HCT116 (cell line): ENCODE measurements at regions not wholly inside any gene's neighbourhood (a gene's known extent, or its start where the extent isn't known, plus 50 kb on each side); places are given as distances from the start of the nearest gene placed in this dataset.

Source experiments
- ATAC-seq: fragments of 200-7000 bp; cut with Tn5 transposase; 2 replicates; pipeline ENCODE4 v1.9.1; 2020; ENCODE audit warnings: mild to moderate bottlenecking, moderate library complexity
- BruUV-seq: library from RNA; stranded (reverse); fragments of 400-500 nt; replicated peaks from 2 replicates; lab custom pipeline; 2021; lab: Mats Ljungman, UMichigan
- CTCF ChIA-PET: fragments of 300-600 bp; sonication (Branson Sonifier 250); formaldehyde crosslinking; loops from one replicate; lab custom pipeline; 2021; ENCODE audit warnings: antibody characterized with exemption; lab: Charles Lee
- POLR2A ChIA-PET: fragments of 300-600, 350-600 bp; sonication (Branson Sonifier 250); formaldehyde crosslinking; loops from one replicate; lab custom pipeline; 2021; ENCODE audit warnings: antibody characterized with exemption; lab: Charles Lee
- RAD21 ChIA-PET, 2 experiments: fragments of 300-600 bp; sonication (Branson Sonifier 250); formaldehyde crosslinking; loops; one replicate each; lab custom pipeline; 2023; ENCODE audit warnings: low total read pairs in 2 of 2; ENCODE audit not compliant: uncharacterized antibody in 2 of 2, unreplicated experiment in 2 of 2, low non-redundant PET in 1 of 2; lab: Charles Lee
- DNase-seq: peaks from one replicate; pipeline ENCODE4 v3.0.0-alpha.2; 2010; ENCODE audit warnings: low read depth, low spot score
- H2AFZ ChIP-seq: fragments of 200-600 bp; shearing (Covaris generic), sonication (generic); 2 replicates; pipeline ENCODE4 v1.6.1; 2017; ENCODE audit warnings: low read depth, mixed run types, mixed read lengths, antibody characterized with exemption, low read length; ENCODE audit not compliant: poor library complexity, severe bottlenecking
- H3K27ac ChIP-seq: 2 replicates; pipeline ENCODE4 v1.5.1; 2012; ENCODE audit warnings: low read depth, low read length
- H3K27me3 ChIP-seq: fragments of 200-600 bp; sonication (generic); 2 replicates; pipeline ENCODE4 v1.6.1; 2016; ENCODE audit warnings: mixed run types, low read length, mixed read lengths; ENCODE audit not compliant: insufficient read depth
- H3K36me3 ChIP-seq, 2 experiments: fragments of 200-500 bp in 1 of 2; fragments of 200-600 bp in 1 of 2; sonication (Bioruptor generic) in 1 of 2; sonication (generic) in 1 of 2; 2 replicates each; pipeline versions ENCODE4 v1.5.1 to v1.6.1; 2014 to 2016; ENCODE audit warnings: low read length in 2 of 2, inconsistent platforms in 1 of 2, mixed read lengths in 1 of 2, mixed run types in 1 of 2; ENCODE audit not compliant: insufficient read depth in 2 of 2, control insufficient read depth in 1 of 2
- H3K4me1 ChIP-seq, 2 experiments: fragments of 200-600 bp in 1 of 2; sonication (generic) in 1 of 2; 2 replicates each; pipeline versions ENCODE4 v1.5.1 to v1.6.1; 2012 to 2017; ENCODE audit warnings: low read length in 2 of 2, inconsistent platforms in 1 of 2, mild to moderate bottlenecking in 1 of 2, mixed read lengths in 1 of 2, mixed run types in 1 of 2, moderate library complexity in 1 of 2; ENCODE audit not compliant: insufficient read depth in 2 of 2, control insufficient read depth in 1 of 2
- H3K4me2 ChIP-seq: fragments of 200-600 bp; sonication (generic); 2 replicates; pipeline ENCODE4 v1.6.1; 2017; ENCODE audit warnings: mixed run types, low read length, mixed read lengths
- H3K4me3 ChIP-seq, 2 experiments: fragments of 200-600 bp in 1 of 2; sonication (generic) in 1 of 2; replicated peaks in 1 of 2; 2 replicates each; pipeline ENCODE4 v1.5.1; 2011 to 2016; ENCODE audit warnings: low read length in 2 of 2, control low read depth in 1 of 2, low read depth in 1 of 2, mild to moderate bottlenecking in 1 of 2, mixed read lengths in 1 of 2, mixed run types in 1 of 2
- H3K79me2 ChIP-seq: fragments of 200-600 bp; sonication (generic); 2 replicates; pipeline ENCODE4 v1.6.1; 2017; ENCODE audit warnings: mild to moderate bottlenecking, mixed run types, low read length, moderate library complexity, mixed read lengths; ENCODE audit not compliant: insufficient read depth
- H3K9ac ChIP-seq: fragments of 200-600 bp; sonication (generic); 2 replicates; pipeline ENCODE4 v1.6.1; 2016; ENCODE audit warnings: low read length, mixed read lengths
- H3K9me2 ChIP-seq: fragments of 200-600 bp; sonication (generic), shearing (Covaris generic); 2 replicates; pipeline ENCODE4 v1.6.1; 2017; ENCODE audit warnings: mixed run types, mild to moderate bottlenecking, moderate library complexity; ENCODE audit not compliant: insufficient read depth
- H3K9me3 ChIP-seq, 2 experiments: fragments of 200-500 bp in 1 of 2; fragments of 200-600 bp in 1 of 2; sonication (Bioruptor generic) in 1 of 2; sonication (generic) in 1 of 2; 2 replicates each; pipeline ENCODE4 v1.6.1; 2014 to 2017; ENCODE audit warnings: low read length in 2 of 2, mixed read lengths in 2 of 2, inconsistent platforms in 1 of 2, low read depth in 1 of 2, mild to moderate bottlenecking in 1 of 2, mixed run types in 1 of 2, moderate library complexity in 1 of 2; ENCODE audit not compliant: control insufficient read depth in 1 of 2, insufficient read depth in 1 of 2
- H4K20me1 ChIP-seq: fragments of 200-600 bp; sonication (generic), shearing (Covaris generic); 2 replicates; pipeline ENCODE4 v1.6.1; 2017; ENCODE audit warnings: mixed run types, mild to moderate bottlenecking, moderate library complexity; ENCODE audit not compliant: insufficient read depth
- CEBPB ChIP-seq: IDR thresholded peaks from 2 replicates; pipeline ENCODE4 v1.6.1; 2012; ENCODE audit warnings: low read depth
- EGR1 ChIP-seq: IDR thresholded peaks from 2 replicates; pipeline ENCODE4 v1.6.1; 2012; ENCODE audit warnings: low read depth
- RAD21 ChIP-seq: IDR thresholded peaks from 2 replicates; pipeline ENCODE4 v1.6.1; 2012; ENCODE audit warnings: low read depth, mild to moderate bottlenecking
- SIN3A ChIP-seq: IDR thresholded peaks from 2 replicates; pipeline ENCODE4 v1.6.1; 2012; ENCODE audit warnings: low read depth
- SP1 ChIP-seq: IDR thresholded peaks from 2 replicates; pipeline ENCODE4 v1.6.1; 2012; ENCODE audit warnings: low read depth
- YY1 ChIP-seq: IDR thresholded peaks from 2 replicates; pipeline ENCODE4 v1.6.1; 2011; ENCODE audit warnings: low read length, low read depth, moderate library complexity, mild to moderate bottlenecking; ENCODE audit not compliant: insufficient replicate concordance; ENCODE audit errors: extremely low read depth
- ZFX ChIP-seq: fragments of 450-650 bp; IDR thresholded peaks from 2 replicates; pipeline ENCODE4 v1.6.1; 2017
- ZNF274 ChIP-seq: fragments of 200-500 bp; sonication (Bioruptor generic); IDR thresholded peaks from 2 replicates; pipeline ENCODE4 v1.6.1; 2014; ENCODE audit warnings: mild to moderate bottlenecking, low read depth, low read length, inconsistent platforms
- intact Hi-C: fragments of 100-400 bp; cut with micrococcal nuclease; formaldehyde crosslinking; loops from 2 replicates; pipeline ENCODE4 v1.10.0; 2022
- TF ChIP-seq, protein P1 (sequence below): IDR thresholded peaks from 2 replicates; pipeline ENCODE4 v1.6.1; 2011; ENCODE audit warnings: mild to moderate bottlenecking, low read length, moderate library complexity; ENCODE audit not compliant: insufficient replicate concordance; ENCODE audit errors: extremely low read depth
- TF ChIP-seq, protein P2 (sequence below): IDR thresholded peaks from 2 replicates; pipeline ENCODE4 v1.6.1; 2012
- TF ChIP-seq, protein P3 (sequence below): IDR thresholded peaks from 2 replicates; pipeline ENCODE4 v1.6.1; 2012

DNA sequence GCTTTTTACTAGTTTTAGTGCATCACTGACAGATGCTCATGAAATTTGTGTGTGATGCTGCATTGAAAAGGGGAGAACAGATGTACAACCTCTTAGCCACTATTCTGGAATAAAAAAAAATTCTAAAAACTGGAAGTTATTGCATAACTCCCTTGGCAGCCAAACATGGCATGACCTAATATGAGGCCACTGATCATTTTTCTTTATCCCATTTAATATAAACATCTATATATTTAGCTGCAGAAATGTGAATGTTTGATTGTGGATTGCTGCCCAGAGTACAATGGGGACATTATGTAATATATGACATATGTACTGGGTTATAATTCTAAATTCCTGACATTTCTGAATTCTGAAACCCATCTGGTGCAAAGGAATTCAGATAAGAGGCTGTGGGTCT, 86.5 kb downstream of the CDCA7 start (continued):
- TF ChIP-seq, protein P1, sequence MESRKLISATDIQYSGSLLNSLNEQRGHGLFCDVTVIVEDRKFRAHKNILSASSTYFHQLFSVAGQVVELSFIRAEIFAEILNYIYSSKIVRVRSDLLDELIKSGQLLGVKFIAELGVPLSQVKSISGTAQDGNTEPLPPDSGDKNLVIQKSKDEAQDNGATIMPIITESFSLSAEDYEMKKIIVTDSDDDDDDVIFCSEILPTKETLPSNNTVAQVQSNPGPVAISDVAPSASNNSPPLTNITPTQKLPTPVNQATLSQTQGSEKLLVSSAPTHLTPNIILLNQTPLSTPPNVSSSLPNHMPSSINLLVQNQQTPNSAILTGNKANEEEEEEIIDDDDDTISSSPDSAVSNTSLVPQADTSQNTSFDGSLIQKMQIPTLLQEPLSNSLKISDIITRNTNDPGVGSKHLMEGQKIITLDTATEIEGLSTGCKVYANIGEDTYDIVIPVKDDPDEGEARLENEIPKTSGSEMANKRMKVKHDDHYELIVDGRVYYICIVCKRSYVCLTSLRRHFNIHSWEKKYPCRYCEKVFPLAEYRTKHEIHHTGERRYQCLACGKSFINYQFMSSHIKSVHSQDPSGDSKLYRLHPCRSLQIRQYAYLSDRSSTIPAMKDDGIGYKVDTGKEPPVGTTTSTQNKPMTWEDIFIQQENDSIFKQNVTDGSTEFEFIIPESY: no peak
- TF ChIP-seq YY1 (no peak), ZNF274 (no peak), ZFX (no peak), RAD21 (no peak), EGR1 (no peak), SP1 (no peak), CEBPB (no peak), SIN3A (no peak)
- TF ChIP-seq, protein P2, sequence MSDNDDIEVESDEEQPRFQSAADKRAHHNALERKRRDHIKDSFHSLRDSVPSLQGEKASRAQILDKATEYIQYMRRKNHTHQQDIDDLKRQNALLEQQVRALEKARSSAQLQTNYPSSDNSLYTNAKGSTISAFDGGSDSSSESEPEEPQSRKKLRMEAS: no peak
- TF ChIP-seq, protein P3, sequence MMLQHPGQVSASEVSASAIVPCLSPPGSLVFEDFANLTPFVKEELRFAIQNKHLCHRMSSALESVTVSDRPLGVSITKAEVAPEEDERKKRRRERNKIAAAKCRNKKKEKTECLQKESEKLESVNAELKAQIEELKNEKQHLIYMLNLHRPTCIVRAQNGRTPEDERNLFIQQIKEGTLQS: no peak
- TF ChIP-seq, all 23 proteins: peak for 0

DNA sequence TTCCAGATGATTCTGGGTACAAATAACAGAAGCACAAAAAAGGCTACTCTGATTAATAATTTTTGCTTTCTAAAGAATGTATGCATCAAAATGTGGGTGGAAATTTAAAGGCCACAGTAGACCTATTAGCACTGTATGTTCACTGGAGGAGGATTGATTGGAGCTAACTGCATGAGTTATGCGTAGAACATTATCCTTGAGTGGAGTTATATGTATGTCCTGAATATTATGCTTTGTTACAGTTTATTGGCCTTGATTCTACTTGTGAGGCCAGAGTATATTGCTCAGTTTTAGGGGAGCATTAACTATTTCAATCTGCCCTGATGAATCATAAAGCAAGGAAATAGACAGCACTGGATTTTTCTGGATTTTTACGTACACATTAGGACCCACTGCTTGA, 87.9 kb downstream of the CDCA7 start:
- Histone ChIP-seq H3K27ac (no peak overlapping the region), H4K20me1 (no peaks in the 10 kb centered on the region), H3K9ac (no peak overlapping the region), H2AFZ (no peak overlapping the region), H3K4me2 (no peak overlapping the region), H3K36me3 (no peaks in the 10 kb centered on the region), H3K4me1 (no peaks in the 10 kb centered on the region), H3K79me2 (no peaks in the 10 kb centered on the region), H3K9me2 (no peaks in the 10 kb centered on the region), H3K4me3 (no peak overlapping the region), H3K27me3 (no peaks in the 10 kb centered on the region), H3K9me3 (no peaks in the 10 kb centered on the region)
- ATAC-seq (no peak), DNase-seq (no peak)
- TF ChIP-seq ZNF274: no peak
- BruUV-seq: no TSS peak
- ChIA-PET RAD21 (no interaction called here), POLR2A (no interaction called here), CTCF (no interaction called here)
- intact Hi-C loops: no loop called here
